GM12875 (cell line): ENCODE measurements at regions not wholly inside any gene's neighbourhood (a gene's known extent, or its start where the extent isn't known, plus 50 kb on each side); places are given as distances from the start of the nearest gene placed in this dataset.

ENCODE experiments used
- H3K4me3 ChIP-seq: one replicate; pipeline ENCODE4 v1.5.1; 2011; ENCODE audit warnings: low read depth, low read length, control low read depth
- TF ChIP-seq, protein P1 (sequence below): IDR thresholded peaks from 2 replicates; pipeline ENCODE4 v1.5.1; 2011; ENCODE audit warnings: low read depth, mild to moderate bottlenecking, control low read depth, inconsistent platforms, low read length, moderate library complexity, borderline replicate concordance; ENCODE audit not compliant: insufficient read depth

- TF ChIP-seq, protein P1, sequence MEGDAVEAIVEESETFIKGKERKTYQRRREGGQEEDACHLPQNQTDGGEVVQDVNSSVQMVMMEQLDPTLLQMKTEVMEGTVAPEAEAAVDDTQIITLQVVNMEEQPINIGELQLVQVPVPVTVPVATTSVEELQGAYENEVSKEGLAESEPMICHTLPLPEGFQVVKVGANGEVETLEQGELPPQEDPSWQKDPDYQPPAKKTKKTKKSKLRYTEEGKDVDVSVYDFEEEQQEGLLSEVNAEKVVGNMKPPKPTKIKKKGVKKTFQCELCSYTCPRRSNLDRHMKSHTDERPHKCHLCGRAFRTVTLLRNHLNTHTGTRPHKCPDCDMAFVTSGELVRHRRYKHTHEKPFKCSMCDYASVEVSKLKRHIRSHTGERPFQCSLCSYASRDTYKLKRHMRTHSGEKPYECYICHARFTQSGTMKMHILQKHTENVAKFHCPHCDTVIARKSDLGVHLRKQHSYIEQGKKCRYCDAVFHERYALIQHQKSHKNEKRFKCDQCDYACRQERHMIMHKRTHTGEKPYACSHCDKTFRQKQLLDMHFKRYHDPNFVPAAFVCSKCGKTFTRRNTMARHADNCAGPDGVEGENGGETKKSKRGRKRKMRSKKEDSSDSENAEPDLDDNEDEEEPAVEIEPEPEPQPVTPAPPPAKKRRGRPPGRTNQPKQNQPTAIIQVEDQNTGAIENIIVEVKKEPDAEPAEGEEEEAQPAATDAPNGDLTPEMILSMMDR, result no peak
- H3K4me3 ChIP-seq, result no peak overlapping the region
Measured at GRCh38 chr19:30856786-30857185, 484.6 kb downstream of the ZNF536 start.

DNA sequence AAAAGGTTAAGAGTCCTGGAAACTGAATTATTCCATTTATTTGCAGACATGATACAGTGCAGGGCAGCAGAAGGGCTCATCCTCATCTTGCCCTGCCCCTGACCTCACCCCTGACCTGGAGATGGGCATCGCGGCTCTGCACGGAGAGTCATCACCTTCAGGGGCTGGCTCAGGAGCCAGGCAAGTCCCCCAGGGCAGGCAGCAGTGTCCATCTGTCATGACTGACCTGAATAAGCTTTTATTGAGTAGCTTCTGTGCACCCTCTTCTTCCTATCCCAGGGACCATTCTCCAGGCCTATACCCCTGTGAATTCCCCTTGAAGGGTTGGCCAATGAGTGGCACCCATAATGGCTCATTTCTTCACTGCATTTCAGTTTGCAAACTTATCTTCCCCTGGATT, 484.2 kb downstream of the ZNF536 start:
- TF ChIP-seq, protein P1, result no peak
- H3K4me3 ChIP-seq, result no peak overlapping the region

DNA sequence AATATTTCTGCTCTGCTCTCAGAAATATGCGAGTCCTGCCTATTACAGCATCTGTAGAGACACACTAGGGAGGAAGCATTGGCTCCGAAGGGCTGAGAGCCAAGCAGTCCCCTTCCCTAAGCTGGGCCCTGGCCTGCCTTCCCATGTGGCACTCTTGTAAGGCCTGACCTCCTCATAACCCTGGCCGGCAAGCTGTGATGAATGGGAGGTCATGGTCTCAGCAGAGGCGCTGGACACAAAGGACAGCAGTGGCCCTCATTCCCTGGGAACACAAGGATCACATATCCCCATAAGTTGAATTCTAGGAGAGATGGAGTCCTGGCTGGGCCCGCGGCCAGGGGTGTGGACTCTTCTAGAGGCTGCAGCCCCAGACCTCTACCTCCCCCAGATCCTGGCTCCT, 483.3 kb downstream of the ZNF536 start:
- H3K4me3 ChIP-seq, result no peak overlapping the region
- TF ChIP-seq, protein P1, result no peak

GRCh38 chr19:30854661-30855060, 482.5 kb downstream of the ZNF536 start:
- TF ChIP-seq, protein P1, result no peak
- H3K4me3 ChIP-seq, result no peak overlapping the region

DNA sequence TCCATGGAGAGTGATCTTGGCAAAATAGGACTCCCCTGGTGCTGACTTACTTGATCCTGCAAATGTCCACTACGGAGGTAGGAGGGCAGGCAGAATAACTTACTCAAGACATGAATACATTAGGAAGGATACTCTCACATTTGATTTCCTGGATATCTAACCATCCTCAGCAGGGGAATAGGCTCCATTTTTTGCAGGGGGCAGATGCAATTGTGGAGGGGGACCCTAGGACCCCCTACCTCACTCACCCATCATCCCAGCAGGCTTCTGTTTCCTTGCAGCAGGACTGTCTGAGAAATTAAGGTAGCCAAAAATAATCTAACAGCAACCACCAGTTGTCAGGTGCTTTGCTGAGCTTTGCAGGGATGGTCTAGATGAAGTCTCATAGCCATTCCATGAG, 482.0 kb downstream of the ZNF536 start:
- H3K4me3 ChIP-seq, result no peak overlapping the region
- TF ChIP-seq, protein P1, result no peak

DNA sequence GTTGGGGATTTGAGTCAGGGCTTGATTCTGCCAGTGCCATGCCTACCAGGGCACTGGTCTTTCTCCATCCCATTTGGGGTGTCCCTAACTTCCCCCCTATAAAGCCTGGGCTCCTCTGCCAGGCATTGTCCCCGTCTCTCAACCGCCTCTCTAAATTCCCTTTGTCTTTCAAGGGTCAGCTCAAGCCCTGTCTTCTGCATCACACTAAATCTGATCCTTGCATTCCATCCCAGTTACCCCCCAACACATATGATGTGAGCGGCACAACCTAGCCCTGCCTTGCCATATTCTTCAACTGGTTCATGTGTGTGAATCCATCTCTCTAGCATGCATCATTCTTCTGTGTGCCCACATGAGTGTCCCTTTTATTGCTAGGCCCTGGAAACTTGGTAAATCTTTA, 480.9 kb downstream of the ZNF536 start:
- TF ChIP-seq, protein P1, result no peak
- H3K4me3 ChIP-seq, result no peak overlapping the region

GRCh38 chr19:30852168-30852567, 480.0 kb downstream of the ZNF536 start:
- H3K4me3 ChIP-seq, result no peak overlapping the region
- TF ChIP-seq, protein P1, result no peak
